ENCODE measurements at regions not wholly inside any gene's neighbourhood (a gene's known extent, or its start where the extent isn't known, plus 50 kb on each side); places are given as distances from the start of the nearest gene placed in this dataset.

GRCh38 chr11:134561331-134561720 is 149.3 kb upstream of the B3GAT1 start:
- no peak for DNase-seq (ENCODE audit: low spot score)
- in situ Hi-C loops (cut with MboI; ENCODE audit: low sequenced_read_pairs, unreplicated experiment) = no loop called here
- TF ChIP-seq, protein P1, sequence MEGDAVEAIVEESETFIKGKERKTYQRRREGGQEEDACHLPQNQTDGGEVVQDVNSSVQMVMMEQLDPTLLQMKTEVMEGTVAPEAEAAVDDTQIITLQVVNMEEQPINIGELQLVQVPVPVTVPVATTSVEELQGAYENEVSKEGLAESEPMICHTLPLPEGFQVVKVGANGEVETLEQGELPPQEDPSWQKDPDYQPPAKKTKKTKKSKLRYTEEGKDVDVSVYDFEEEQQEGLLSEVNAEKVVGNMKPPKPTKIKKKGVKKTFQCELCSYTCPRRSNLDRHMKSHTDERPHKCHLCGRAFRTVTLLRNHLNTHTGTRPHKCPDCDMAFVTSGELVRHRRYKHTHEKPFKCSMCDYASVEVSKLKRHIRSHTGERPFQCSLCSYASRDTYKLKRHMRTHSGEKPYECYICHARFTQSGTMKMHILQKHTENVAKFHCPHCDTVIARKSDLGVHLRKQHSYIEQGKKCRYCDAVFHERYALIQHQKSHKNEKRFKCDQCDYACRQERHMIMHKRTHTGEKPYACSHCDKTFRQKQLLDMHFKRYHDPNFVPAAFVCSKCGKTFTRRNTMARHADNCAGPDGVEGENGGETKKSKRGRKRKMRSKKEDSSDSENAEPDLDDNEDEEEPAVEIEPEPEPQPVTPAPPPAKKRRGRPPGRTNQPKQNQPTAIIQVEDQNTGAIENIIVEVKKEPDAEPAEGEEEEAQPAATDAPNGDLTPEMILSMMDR (IDR thresholded peaks at IDR 0.05; ENCODE audit: borderline replicate concordance, control extremely low read depth, extremely low read depth, insufficient read depth, missing control alignments) = no peak

GRCh38 chr11:134560566-134561330 is 148.7 kb upstream of the B3GAT1 start:
- TF ChIP-seq, protein P1 (IDR thresholded peaks at IDR 0.05; ENCODE audit: borderline replicate concordance, control extremely low read depth, extremely low read depth, insufficient read depth, missing control alignments) = no peak
- no peak for DNase-seq (ENCODE audit: low spot score)
- in situ Hi-C loops (cut with MboI; ENCODE audit: low sequenced_read_pairs, unreplicated experiment) = no loop called here

GRCh38 chr11:134560066-134560465 is 148.0 kb upstream of the B3GAT1 start:
- DNase-seq (ENCODE audit: low spot score) = no peak
- in situ Hi-C loops (cut with MboI; ENCODE audit: low sequenced_read_pairs, unreplicated experiment) = no loop called here

DNA sequence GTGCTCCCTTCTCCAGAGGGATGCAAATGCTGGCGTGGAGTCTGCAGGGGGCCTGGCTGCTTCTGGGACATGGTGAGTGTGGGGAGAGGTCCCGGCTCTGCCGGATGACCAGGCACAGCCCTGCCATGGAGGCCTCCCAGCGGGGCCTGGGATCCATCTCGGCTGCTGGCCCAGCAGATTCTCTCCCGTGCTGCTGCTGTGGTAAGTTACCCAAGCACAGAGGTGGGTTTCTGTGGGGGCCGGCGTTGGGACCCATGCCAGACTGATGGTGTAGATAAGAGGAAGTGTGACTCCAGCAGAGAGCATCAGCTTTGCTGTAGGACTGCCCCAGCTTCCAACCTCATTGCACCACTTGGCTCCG is 147.5 kb upstream of the B3GAT1 start:
- no peak for DNase-seq (ENCODE audit: low spot score)
- TF ChIP-seq, protein P1 (IDR thresholded peaks at IDR 0.05; ENCODE audit: borderline replicate concordance, control extremely low read depth, extremely low read depth, insufficient read depth, missing control alignments) = no peak
- in situ Hi-C loops (cut with MboI; ENCODE audit: low sequenced_read_pairs, unreplicated experiment) = no loop called here

More at GRCh38 chr11:134560066-134560465, 148.0 kb upstream of the B3GAT1 start:
- TF ChIP-seq, protein P1 (IDR thresholded peaks at IDR 0.05; ENCODE audit: borderline replicate concordance, control extremely low read depth, extremely low read depth, insufficient read depth, missing control alignments) = no peak

DNA sequence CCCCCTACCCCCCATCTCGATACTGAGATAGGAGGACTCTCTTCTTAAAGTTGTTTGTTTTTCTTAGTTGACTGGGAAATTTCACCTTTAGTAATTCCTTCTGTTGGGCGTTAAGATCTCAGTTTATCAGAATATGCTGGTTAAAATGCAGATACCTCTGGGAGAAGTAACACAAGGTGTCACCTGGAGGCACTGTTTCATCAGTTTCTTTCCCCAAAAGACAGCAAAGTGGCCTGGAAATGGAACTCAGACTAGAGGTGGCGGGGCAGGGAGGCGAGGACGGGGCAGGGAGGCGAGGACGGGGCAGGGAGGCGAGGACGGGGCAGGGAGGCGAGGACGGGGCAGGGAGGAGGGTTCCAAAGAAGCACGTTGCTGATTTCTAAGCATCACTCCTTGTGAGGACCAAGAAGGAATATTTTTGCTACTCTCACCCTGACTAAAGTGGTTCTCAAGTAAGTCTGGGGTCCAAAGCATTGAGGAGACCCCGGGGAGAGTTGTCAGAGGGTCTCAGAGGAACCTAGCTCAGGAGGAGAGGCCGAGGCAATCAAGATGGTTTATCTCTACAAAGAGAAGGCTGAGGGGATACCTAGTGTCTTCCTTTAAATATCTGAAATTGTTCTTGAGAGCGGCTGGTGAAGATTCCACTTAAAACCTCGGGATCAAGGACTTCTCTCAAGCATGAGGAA is 147.0 kb upstream of the B3GAT1 start:
- TF ChIP-seq, protein P1 (IDR thresholded peaks at IDR 0.05; ENCODE audit: borderline replicate concordance, control extremely low read depth, extremely low read depth, insufficient read depth, missing control alignments) = no peak
- no peak for DNase-seq (ENCODE audit: low spot score)
- in situ Hi-C loops (cut with MboI; ENCODE audit: low sequenced_read_pairs, unreplicated experiment) = no loop called here

DNA sequence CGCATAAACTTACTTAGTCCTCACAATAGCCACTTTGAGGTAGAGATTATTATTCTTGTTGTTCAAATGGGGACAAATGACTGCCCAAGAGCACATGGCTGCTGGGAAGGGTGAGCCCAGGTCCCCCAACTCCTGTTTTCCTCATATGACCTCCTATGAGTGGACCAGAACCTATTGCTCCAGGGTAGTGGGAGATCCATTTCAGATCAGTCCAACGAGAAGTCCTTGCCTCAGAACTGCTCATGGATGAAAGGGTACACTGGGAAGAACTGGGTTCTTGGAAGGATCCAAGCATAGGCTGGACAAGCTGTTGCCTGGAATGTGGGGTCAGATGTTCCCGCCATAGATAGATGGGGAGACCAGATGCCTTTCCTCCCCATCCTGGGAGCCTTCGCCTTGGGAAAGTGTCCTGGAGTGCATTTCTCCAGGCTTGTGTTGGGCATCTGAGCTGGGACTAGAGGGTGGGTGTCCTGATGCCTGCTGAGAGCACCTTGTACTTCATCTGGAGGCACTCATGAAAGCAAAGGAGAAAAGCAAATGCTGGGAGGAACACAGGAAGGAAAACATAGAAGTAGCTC is 146.3 kb upstream of the B3GAT1 start:
- in situ Hi-C loops (cut with MboI; ENCODE audit: low sequenced_read_pairs, unreplicated experiment) = no loop called here
- DNase-seq (ENCODE audit: low spot score) = no peak
- TF ChIP-seq, protein P1 (IDR thresholded peaks at IDR 0.05; ENCODE audit: borderline replicate concordance, control extremely low read depth, extremely low read depth, insufficient read depth, missing control alignments) = no peak

Data from GM13976 (cell line).